SK-N-SH (cell line): ENCODE measurements at regions not wholly inside any gene's neighbourhood (a gene's known extent, or its start where the extent isn't known, plus 50 kb on each side); places are given as distances from the start of the nearest gene placed in this dataset.
"Not testable (repeated sequence)": the region's sequence is repeated elsewhere in the genome, so short reads cannot be mapped to it uniquely, and the experiment has no call there.

Source experiments
- CTCF ChIA-PET: fragments of 300-600, 350-600 bp; formaldehyde crosslinking; extraction: SDS; loops from one replicate; lab custom pipeline; 2021; lab: Yijun Ruan, JAX
- POLR2A ChIA-PET: fragments of 350-600 bp; sonication (Branson Sonifier 250); formaldehyde crosslinking; extraction: SDS; loops from one replicate; lab custom pipeline; 2020; ENCODE audit warnings: antibody characterized with exemption, inconsistent platforms; lab: Yijun Ruan, JAX
- DNase-seq: peaks from one replicate; pipeline ENCODE4 v3.0.0; 2012
- H2AFZ ChIP-seq: fragments of 200-600 bp; sonication (generic); 2 replicates; pipeline ENCODE4 v1.8.1; 2016; ENCODE audit warnings: antibody characterized with exemption, mild to moderate bottlenecking, low read depth
- H3F3A ChIP-seq: fragments of 200-600 bp; sonication (generic); replicated peaks from 2 replicates; pipeline ENCODE3; 2016; ENCODE audit warnings: antibody characterized with exemption, mild to moderate bottlenecking; ENCODE audit not compliant: insufficient read depth
- H3K27ac ChIP-seq, 2 experiments: fragments of 200-500 bp in 1 of 2; fragments of 200-600 bp in 1 of 2; sonication (Bioruptor generic) in 1 of 2; sonication (generic), shearing (Covaris generic) in 1 of 2; 2 replicates each; pipeline versions ENCODE4 v1.5.1 to v1.6.1; 2014 to 2016; ENCODE audit warnings: low read depth in 2 of 2, inconsistent platforms in 1 of 2, low read length in 1 of 2, mild to moderate bottlenecking in 1 of 2, mixed read lengths in 1 of 2
- H3K27me3 ChIP-seq: fragments of 200-600 bp; sonication (generic), shearing (Covaris generic); 2 replicates; pipeline ENCODE4 v1.6.1; 2016; ENCODE audit warnings: mixed run types; ENCODE audit not compliant: insufficient read depth
- H3K36me3 ChIP-seq, 2 experiments: fragments of 200-500 bp in 1 of 2; fragments of 200-600 bp in 1 of 2; sonication (Bioruptor generic) in 1 of 2; sonication (generic) in 1 of 2; replicated peaks in 1 of 2; 2 replicates each; pipeline versions ENCODE3 to v1.5.1; 2014 to 2016; ENCODE audit warnings: low read length in 1 of 2, mild to moderate bottlenecking in 1 of 2; ENCODE audit not compliant: insufficient read depth in 2 of 2, control insufficient read depth in 1 of 2
- H3K4me1 ChIP-seq, 2 experiments: fragments of 200-500 bp in 1 of 2; fragments of 200-600 bp in 1 of 2; sonication (Bioruptor generic) in 1 of 2; sonication (generic), shearing (Covaris generic) in 1 of 2; 2 replicates each; pipeline versions ENCODE4 v1.5.1 to v1.6.1; 2014 to 2016; ENCODE audit warnings: low read depth in 1 of 2, low read length in 1 of 2, mixed run types in 1 of 2; ENCODE audit not compliant: insufficient read depth in 2 of 2, control insufficient read depth in 1 of 2
- H3K4me2 ChIP-seq: fragments of 200-600 bp; sonication (generic), shearing (Covaris generic); 2 replicates; pipeline ENCODE4 v1.6.1; 2017; ENCODE audit warnings: mixed run types
- H3K4me3 ChIP-seq, 2 experiments: fragments of 200-500 bp in 1 of 2; fragments of 200-600 bp in 1 of 2; sonication (Bioruptor generic) in 1 of 2; sonication (generic), shearing (Covaris generic) in 1 of 2; 2 replicates each; pipeline versions ENCODE4 v1.5.1 to v1.8.1; 2014 to 2016; ENCODE audit warnings: low read depth in 2 of 2, inconsistent platforms in 1 of 2, low read length in 1 of 2, mild to moderate bottlenecking in 1 of 2, mixed read lengths in 1 of 2, moderate library complexity in 1 of 2
- H3K79me2 ChIP-seq: fragments of 200-600 bp; sonication (generic); 2 replicates; pipeline ENCODE4 v1.8.1; 2017; ENCODE audit warnings: mild to moderate bottlenecking; ENCODE audit not compliant: insufficient read depth
- H3K9ac ChIP-seq: fragments of 200-600 bp; sonication (generic); 2 replicates; pipeline ENCODE4 v1.6.1; 2017; ENCODE audit warnings: mixed run types
- H3K9me2 ChIP-seq: fragments of 200-600 bp; sonication (generic); 2 replicates; pipeline ENCODE4 v1.6.1; 2017; ENCODE audit warnings: mixed run types
- H3K9me3 ChIP-seq: fragments of 200-600 bp; sonication (generic); 2 replicates; pipeline ENCODE4 v1.6.1; 2017; ENCODE audit warnings: mixed run types, mild to moderate bottlenecking, moderate library complexity
- H4K20me1 ChIP-seq: fragments of 200-600 bp; sonication (generic); 2 replicates; pipeline ENCODE4 v1.6.1; 2017; ENCODE audit warnings: mild to moderate bottlenecking, mixed run types; ENCODE audit not compliant: insufficient read depth
- RAD21 ChIP-seq: IDR thresholded peaks from 2 replicates; pipeline ENCODE4 v1.6.1; 2012; ENCODE audit warnings: mild to moderate bottlenecking, low read length
- RXRA ChIP-seq: IDR thresholded peaks from 2 replicates; pipeline ENCODE4 v1.4.0; 2012; ENCODE audit warnings: low read depth, mild to moderate bottlenecking, borderline replicate concordance
- SMC3 ChIP-seq: IDR thresholded peaks from 2 replicates; pipeline ENCODE4 v1.6.1; 2012; ENCODE audit warnings: low read depth, low read length, improper control_type of control experiment
- WGBS: methylation state at CpG from one replicate; pipeline ENCODE4 v1.1.6; 2017; ENCODE audit warnings: low lambda C conversion rate; 5-methylcytosine and 5-hydroxymethylcytosine counted together
- TF ChIP-seq, protein P1 (sequence below): fragments of 200-600 bp; sonication (generic); IDR thresholded peaks from 2 replicates; pipeline ENCODE4 v1.6.1; 2017; ENCODE audit warnings: antibody characterized with exemption, mild to moderate bottlenecking, moderate library complexity

DNA sequence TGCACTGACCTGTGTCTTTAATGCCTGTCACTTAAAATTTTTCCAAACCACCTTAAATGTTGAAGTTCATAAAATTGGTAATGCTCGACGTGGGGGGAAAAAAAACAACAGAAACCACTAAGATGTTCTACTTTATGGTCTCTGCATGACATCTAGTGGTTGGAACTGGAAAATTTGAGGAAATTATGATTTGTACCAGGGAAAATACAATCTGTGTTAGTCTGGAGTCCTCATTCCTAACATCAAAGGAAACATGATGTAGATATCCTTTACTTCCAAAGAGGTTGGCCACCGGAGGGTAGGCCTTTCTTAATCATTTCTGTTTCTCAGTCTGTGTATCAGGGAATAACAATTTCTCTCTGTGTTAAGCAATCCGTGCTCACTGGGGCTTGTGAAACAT is 941.0 kb downstream of the LTN1 start:
- POLR2A ChIA-PET, H3K4me1 ChIP-seq, H3K9ac ChIP-seq, H3F3A ChIP-seq, H3K9me2 ChIP-seq, H4K20me1 ChIP-seq, H2AFZ ChIP-seq, H3K4me3 ChIP-seq, H3K27me3 ChIP-seq, H3K79me2 ChIP-seq, H3K4me2 ChIP-seq, H3K9me3 ChIP-seq, H3K36me3 ChIP-seq: not testable (repeated sequence)
- CTCF ChIA-PET, result interaction anchor here (0.9 to 1.5 kb wide), 4 partner anchors 283 to 1203 kb away, joined by 3 to 7 read pairs (median 4); no protein-coding TSS in a partner anchor
- DNase-seq, result peak; percentile 8
- TF ChIP-seq SMC3 (peak; percentile 71), RXRA (0 out of 2 replicates have a peak, but pooled peaks have one; percentile 26), RAD21 (peak; percentile 75)
- TF ChIP-seq, protein P1, sequence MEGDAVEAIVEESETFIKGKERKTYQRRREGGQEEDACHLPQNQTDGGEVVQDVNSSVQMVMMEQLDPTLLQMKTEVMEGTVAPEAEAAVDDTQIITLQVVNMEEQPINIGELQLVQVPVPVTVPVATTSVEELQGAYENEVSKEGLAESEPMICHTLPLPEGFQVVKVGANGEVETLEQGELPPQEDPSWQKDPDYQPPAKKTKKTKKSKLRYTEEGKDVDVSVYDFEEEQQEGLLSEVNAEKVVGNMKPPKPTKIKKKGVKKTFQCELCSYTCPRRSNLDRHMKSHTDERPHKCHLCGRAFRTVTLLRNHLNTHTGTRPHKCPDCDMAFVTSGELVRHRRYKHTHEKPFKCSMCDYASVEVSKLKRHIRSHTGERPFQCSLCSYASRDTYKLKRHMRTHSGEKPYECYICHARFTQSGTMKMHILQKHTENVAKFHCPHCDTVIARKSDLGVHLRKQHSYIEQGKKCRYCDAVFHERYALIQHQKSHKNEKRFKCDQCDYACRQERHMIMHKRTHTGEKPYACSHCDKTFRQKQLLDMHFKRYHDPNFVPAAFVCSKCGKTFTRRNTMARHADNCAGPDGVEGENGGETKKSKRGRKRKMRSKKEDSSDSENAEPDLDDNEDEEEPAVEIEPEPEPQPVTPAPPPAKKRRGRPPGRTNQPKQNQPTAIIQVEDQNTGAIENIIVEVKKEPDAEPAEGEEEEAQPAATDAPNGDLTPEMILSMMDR, result peak; percentile 69
- WGBS, result 24% methylated on average over 4 of the region's 4 CpGs
- peak overlapping the region in 1 of 2 experiments; percentile 50; a peak in 2 of 4 replicates for H3K27ac ChIP-seq

DNA sequence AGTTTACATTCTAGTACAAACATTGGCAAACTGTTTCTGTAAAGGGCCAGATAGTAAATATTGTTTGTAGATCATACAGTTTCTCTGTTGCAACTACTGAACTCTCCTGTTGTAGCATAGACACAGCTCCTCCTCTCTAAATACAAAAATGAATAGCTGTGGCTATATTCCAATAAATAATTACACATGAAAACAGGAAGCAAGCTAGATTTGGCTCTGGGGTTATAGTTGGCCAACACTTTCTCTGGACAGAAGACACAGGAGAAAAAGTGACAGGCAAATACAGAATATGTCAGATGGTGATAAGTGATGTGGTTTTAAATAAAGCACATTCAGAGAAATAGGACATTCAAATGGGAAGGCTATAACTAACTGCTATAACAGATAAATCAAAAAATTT is 957.0 kb downstream of the LTN1 start:
- H3K4me1 ChIP-seq, CTCF ChIA-PET, H3K27me3 ChIP-seq, DNase-seq, H4K20me1 ChIP-seq, H3K9me3 ChIP-seq, H3K36me3 ChIP-seq, H3K9me2 ChIP-seq, H3K9ac ChIP-seq, H2AFZ ChIP-seq, POLR2A ChIA-PET, H3F3A ChIP-seq, H3K4me2 ChIP-seq, H3K27ac ChIP-seq, H3K4me3 ChIP-seq, H3K79me2 ChIP-seq: not testable (repeated sequence)

DNA sequence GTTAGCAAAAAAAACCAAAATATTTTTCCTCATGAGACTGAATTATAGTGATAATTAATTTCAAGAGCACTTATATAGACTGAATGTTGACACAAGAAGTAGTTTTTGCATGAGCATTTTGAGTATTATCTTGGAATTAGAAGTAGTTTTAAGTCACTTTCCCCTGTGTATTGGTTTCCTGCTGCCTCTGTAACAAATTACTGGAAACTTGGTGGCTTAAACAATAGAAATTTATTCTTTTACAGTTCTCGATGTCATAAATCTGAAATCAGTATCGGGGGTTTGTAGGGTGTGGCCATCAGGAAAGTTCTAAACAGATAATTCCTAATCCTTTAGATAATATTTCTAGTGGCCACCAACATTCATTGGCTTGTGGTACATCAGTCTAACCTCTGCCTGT is 957.8 kb downstream of the LTN1 start:
- H3K9me2 ChIP-seq, CTCF ChIA-PET, H2AFZ ChIP-seq, H3K4me3 ChIP-seq, H4K20me1 ChIP-seq, H3K9me3 ChIP-seq, H3K27me3 ChIP-seq, H3K4me2 ChIP-seq, H3F3A ChIP-seq, DNase-seq, H3K79me2 ChIP-seq, POLR2A ChIA-PET, H3K9ac ChIP-seq, H3K36me3 ChIP-seq, H3K27ac ChIP-seq, H3K4me1 ChIP-seq: not testable (repeated sequence)
- 48% methylated on average over 2 of the region's 2 CpGs for WGBS

DNA sequence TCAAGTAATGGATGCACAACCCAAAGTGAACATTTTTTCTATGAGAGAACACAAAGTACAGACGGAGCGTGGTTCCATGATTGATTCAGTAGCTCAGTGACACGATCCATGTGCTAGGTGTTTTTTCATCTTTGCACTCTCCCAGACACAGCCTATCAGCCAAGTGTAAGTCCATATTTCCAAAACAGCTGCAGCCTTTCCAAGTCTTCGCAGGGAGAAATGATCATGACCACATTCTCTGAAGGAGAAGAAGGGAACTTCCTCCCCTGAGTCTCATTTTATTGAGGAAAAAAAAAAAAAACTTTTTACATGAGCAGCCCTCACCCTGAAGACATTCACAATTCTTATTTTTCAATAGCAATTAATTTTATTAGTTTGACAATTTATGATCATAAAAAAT is 958.3 kb downstream of the LTN1 start:
- POLR2A ChIA-PET, H2AFZ ChIP-seq, DNase-seq, H3K9me3 ChIP-seq, H3K4me2 ChIP-seq, H3K9ac ChIP-seq, H4K20me1 ChIP-seq, CTCF ChIA-PET, H3K4me3 ChIP-seq, H3F3A ChIP-seq, H3K79me2 ChIP-seq, H3K27ac ChIP-seq, H3K9me2 ChIP-seq, H3K36me3 ChIP-seq, H3K27me3 ChIP-seq, H3K4me1 ChIP-seq: not testable (repeated sequence)
- 84% methylated on average over 4 of the region's 4 CpGs for WGBS

DNA sequence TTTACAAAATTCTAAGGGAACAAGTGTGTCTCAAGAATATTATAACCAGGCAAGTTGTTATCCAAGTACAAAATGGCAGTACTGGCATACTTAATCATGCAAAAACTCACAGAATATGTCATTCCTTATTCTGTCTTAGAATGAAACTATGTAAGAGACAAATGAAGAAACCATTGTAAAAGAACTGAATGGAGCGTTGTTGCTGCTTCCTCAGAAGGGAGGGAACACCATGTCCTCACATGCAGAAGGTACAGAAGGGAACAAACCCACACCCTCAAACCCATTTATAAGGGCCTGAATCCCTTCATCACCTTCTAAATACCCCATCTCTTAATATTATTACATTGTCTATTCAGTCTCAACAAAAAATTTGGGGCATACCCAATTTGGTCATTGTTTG is 960.0 kb downstream of the LTN1 start:
- H3K9ac ChIP-seq, DNase-seq, CTCF ChIA-PET, H3K36me3 ChIP-seq, H3K9me2 ChIP-seq, H3K79me2 ChIP-seq, H3K27ac ChIP-seq, H3K4me2 ChIP-seq, H3F3A ChIP-seq, H3K4me3 ChIP-seq, H2AFZ ChIP-seq, H4K20me1 ChIP-seq, H3K4me1 ChIP-seq, H3K9me3 ChIP-seq, POLR2A ChIA-PET, H3K27me3 ChIP-seq: not testable (repeated sequence)
- WGBS, result 82% methylated on average over 1 of the region's 1 CpG

DNA sequence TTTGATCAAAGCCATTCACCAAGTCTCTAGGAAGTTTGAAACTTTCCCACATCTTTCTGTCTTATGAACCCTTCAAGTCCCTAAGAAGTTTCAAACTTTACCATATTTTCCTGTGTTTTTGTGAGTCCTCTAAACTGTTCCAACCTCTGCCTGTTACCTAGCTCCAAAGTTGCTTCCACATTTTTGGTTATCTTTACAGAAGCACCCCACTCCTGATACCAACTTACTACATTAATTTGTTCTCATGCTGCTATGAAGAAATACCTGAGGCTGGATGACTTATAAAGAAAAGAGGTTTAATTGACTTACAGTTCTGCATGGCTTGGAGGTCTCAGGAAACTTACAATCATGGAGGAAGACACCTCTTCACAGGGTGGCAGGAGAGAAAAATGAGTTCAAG is 961.6 kb downstream of the LTN1 start:
- H3K36me3 ChIP-seq, H3K27ac ChIP-seq, POLR2A ChIA-PET, H3K9me2 ChIP-seq, H3K9ac ChIP-seq, H3K79me2 ChIP-seq, H2AFZ ChIP-seq, H3F3A ChIP-seq, H4K20me1 ChIP-seq, H3K9me3 ChIP-seq, H3K4me1 ChIP-seq, H3K4me3 ChIP-seq, DNase-seq, H3K27me3 ChIP-seq, H3K4me2 ChIP-seq, CTCF ChIA-PET: not testable (repeated sequence)
